HUES6 (cell line): ENCODE measurements at regions not wholly inside any gene's neighbourhood (a gene's known extent, or its start where the extent isn't known, plus 50 kb on each side); places are given as distances from the start of the nearest gene placed in this dataset.

Source experiments
- H3K27ac ChIP-seq: 2 replicates; pipeline ENCODE4 v1.7.0; 2013; ENCODE audit warnings: low read depth, mild to moderate bottlenecking, low read length, inconsistent platforms
- H3K27me3 ChIP-seq: 2 replicates; pipeline ENCODE4 v1.6.1; 2013; ENCODE audit warnings: low read length; ENCODE audit not compliant: control insufficient read depth, insufficient read depth
- H3K36me3 ChIP-seq: 2 replicates; pipeline ENCODE4 v1.6.1; 2013; ENCODE audit warnings: low read length; ENCODE audit not compliant: control insufficient read depth, insufficient read depth
- H3K4me1 ChIP-seq: 2 replicates; pipeline ENCODE4 v1.6.1; 2013; ENCODE audit warnings: low read length; ENCODE audit not compliant: control insufficient read depth, insufficient read depth
- H3K4me3 ChIP-seq: 2 replicates; pipeline ENCODE4 v1.5.1; 2013; ENCODE audit warnings: low read depth, low read length
- H3K9ac ChIP-seq: one replicate; pipeline ENCODE4 v1.6.1; 2013; ENCODE audit warnings: mild to moderate bottlenecking, low read length
- H3K9me3 ChIP-seq: 2 replicates; pipeline ENCODE4 v1.6.1; 2013; ENCODE audit warnings: low read depth, low read length; ENCODE audit not compliant: control insufficient read depth, insufficient read depth

- Histone ChIP-seq H3K9me3 (no peaks in the 10 kb centered on the region), H3K4me3 (no peak overlapping the region), H3K27ac (no peak overlapping the region), H3K9ac (no peak overlapping the region), H3K36me3 (no peaks in the 10 kb centered on the region), H3K27me3 (no peaks in the 10 kb centered on the region), H3K4me1 (peaks cover 8% of the 10 kb centered on the region; the same call in 1 of the 2 replicates)
Measured at GRCh38 chr20:24378661-24379483, 90.6 kb upstream of the SYNDIG1 start.

GRCh38 chr20:24376311-24377099, 92.9 kb upstream of the SYNDIG1 start:
- Histone ChIP-seq H3K4me3 (no peak overlapping the region), H3K36me3 (no peaks in the 10 kb centered on the region), H3K27me3 (no peaks in the 10 kb centered on the region), H3K27ac (no peak overlapping the region), H3K9ac (no peak overlapping the region), H3K4me1 (peaks cover 8% of the 10 kb centered on the region; the same call in 1 of the 2 replicates), H3K9me3 (no peaks in the 10 kb centered on the region)

DNA sequence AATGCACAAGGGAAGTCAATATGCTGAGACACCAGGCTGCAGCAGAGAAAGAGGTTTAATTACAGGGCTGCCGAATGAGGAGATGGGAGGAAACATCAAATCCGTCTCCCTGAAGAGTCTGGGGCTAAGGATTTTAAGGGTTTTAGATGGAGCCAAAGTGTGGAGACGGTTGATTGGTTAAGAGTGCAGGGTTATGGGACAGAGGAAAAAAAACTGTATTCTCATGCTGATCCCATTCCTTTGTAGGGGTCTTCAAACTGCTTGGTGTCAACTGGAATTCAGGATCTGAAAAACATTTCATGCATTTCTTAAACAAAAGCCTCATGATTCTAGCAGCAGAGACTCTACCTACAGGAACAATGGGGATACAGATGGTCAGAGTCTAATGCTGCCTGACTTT, 96.1 kb upstream of the SYNDIG1 start:
- Histone ChIP-seq H3K4me1 (no peaks in the 10 kb centered on the region; the same call in 1 of the 2 replicates), H3K27me3 (no peaks in the 10 kb centered on the region), H3K9ac (no peak overlapping the region), H3K4me3 (no peak overlapping the region), H3K27ac (no peak overlapping the region), H3K36me3 (no peaks in the 10 kb centered on the region), H3K9me3 (no peaks in the 10 kb centered on the region)

GRCh38 chr20:24370911-24371695, 98.3 kb upstream of the SYNDIG1 start:
- H3K27me3 ChIP-seq: no peaks in the 10 kb centered on the region
- H3K9me3 ChIP-seq: no peaks in the 10 kb centered on the region
- no peaks in the 10 kb centered on the region; the same call in 1 of the 2 replicates for H3K4me1 ChIP-seq
- H3K4me3 ChIP-seq: no peak overlapping the region
- no peaks in the 10 kb centered on the region for H3K36me3 ChIP-seq
- no peak overlapping the region for H3K27ac ChIP-seq
- H3K9ac ChIP-seq: no peak overlapping the region

DNA sequence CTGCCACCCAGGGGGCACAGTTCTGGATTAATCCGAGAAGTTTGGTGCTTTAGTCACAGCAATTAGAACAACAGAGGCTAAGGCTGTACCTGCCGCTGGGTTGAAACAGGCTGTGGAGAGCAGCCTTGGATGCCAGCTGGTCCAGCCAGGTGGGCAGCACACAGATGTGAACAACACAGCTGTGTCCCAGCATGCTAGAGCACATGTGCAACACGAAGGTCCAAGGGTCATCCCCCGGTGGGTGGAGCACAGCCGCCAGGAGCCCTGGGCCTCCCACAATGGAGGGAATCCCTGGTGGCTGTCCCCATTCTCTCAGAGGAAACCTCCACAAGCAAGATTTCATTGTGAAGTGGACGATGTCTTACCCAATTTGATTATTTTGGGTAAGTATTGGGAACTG, 99.2 kb upstream of the SYNDIG1 start:
- Histone ChIP-seq H3K9me3 (no peaks in the 10 kb centered on the region), H3K27me3 (no peaks in the 10 kb centered on the region), H3K9ac (no peak overlapping the region), H3K27ac (no peak overlapping the region), H3K4me1 (peaks cover under 1% of the 10 kb centered on the region), H3K4me3 (no peak overlapping the region), H3K36me3 (no peaks in the 10 kb centered on the region)

- H3K4me1 ChIP-seq: peaks cover 3% of the 10 kb centered on the region
- H3K9me3 ChIP-seq: no peaks in the 10 kb centered on the region
- H3K36me3 ChIP-seq: no peaks in the 10 kb centered on the region
- no peaks in the 10 kb centered on the region for H3K27me3 ChIP-seq
- H3K27ac ChIP-seq: no peak overlapping the region
- H3K9ac ChIP-seq: no peak overlapping the region
- H3K4me3 ChIP-seq: no peak overlapping the region
Measured at GRCh38 chr20:24368253-24368652, 101.2 kb upstream of the SYNDIG1 start.

DNA sequence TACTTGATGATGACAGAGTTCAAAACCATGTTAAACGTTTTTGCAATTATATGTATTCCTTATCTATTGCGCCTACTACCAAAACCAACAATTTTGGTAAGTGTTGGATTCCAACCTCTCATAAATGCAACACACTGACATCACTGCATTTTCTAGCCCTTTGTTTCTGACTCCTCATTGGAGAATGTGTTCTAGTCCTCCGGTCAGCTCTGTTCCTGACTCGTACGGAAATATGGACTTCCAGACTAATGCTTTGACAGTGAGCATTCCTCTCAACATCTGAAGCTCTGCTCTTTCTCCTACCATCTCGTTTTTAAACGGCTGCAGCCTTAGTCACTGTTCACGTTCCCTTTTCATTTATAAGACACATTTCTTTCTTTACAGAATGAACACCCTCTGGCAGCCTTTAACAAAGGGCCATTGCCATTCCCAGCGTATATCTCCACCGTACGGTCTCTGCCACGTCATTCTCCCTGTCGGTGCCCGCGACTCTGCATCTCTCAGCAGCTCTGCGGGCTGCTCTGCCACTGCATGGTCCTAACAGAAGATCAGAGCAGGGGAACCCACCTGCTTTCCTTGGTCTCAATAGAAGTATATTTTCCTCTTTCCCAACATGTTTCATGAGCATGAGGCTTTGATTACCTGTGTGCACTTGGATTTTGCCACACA, 103.0 kb upstream of the SYNDIG1 start:
- Histone ChIP-seq H3K27me3 (no peaks in the 10 kb centered on the region), H3K4me1 (peaks cover 3% of the 10 kb centered on the region), H3K27ac (no peak overlapping the region), H3K9me3 (peaks cover 12% of the 10 kb centered on the region), H3K9ac (no peak overlapping the region), H3K36me3 (no peaks in the 10 kb centered on the region), H3K4me3 (no peak overlapping the region)

GRCh38 chr20:24365670-24366069, 103.8 kb upstream of the SYNDIG1 start:
- Histone ChIP-seq H3K9me3 (peaks cover 14% of the 10 kb centered on the region), H3K4me1 (peaks cover 3% of the 10 kb centered on the region), H3K9ac (no peak overlapping the region), H3K27ac (no peak overlapping the region), H3K27me3 (no peaks in the 10 kb centered on the region), H3K4me3 (no peak overlapping the region), H3K36me3 (no peaks in the 10 kb centered on the region)

- H3K27me3 ChIP-seq: no peaks in the 10 kb centered on the region
- H3K4me1 ChIP-seq: peaks cover 4% of the 10 kb centered on the region
- no peaks in the 10 kb centered on the region for H3K36me3 ChIP-seq
- no peak overlapping the region for H3K9ac ChIP-seq
- no peak overlapping the region for H3K4me3 ChIP-seq
- H3K9me3 ChIP-seq: peaks cover 14% of the 10 kb centered on the region
- H3K27ac ChIP-seq: no peak overlapping the region
Measured at GRCh38 chr20:24364482-24364881, 104.9 kb upstream of the SYNDIG1 start.

GRCh38 chr20:24363031-24363430, 106.4 kb upstream of the SYNDIG1 start:
- no peak overlapping the region for H3K4me3 ChIP-seq
- no peak overlapping the region for H3K9ac ChIP-seq
- H3K27me3 ChIP-seq: no peaks in the 10 kb centered on the region
- H3K4me1 ChIP-seq: peaks cover 8% of the 10 kb centered on the region; the same call in 1 of the 2 replicates
- no peaks in the 10 kb centered on the region for H3K36me3 ChIP-seq
- H3K9me3 ChIP-seq: peaks cover 14% of the 10 kb centered on the region
- no peak overlapping the region for H3K27ac ChIP-seq
